ENCODE measurements at regions not wholly inside any gene's neighbourhood (a gene's known extent, or its start where the extent isn't known, plus 50 kb on each side); places are given as distances from the start of the nearest gene placed in this dataset.

DNA sequence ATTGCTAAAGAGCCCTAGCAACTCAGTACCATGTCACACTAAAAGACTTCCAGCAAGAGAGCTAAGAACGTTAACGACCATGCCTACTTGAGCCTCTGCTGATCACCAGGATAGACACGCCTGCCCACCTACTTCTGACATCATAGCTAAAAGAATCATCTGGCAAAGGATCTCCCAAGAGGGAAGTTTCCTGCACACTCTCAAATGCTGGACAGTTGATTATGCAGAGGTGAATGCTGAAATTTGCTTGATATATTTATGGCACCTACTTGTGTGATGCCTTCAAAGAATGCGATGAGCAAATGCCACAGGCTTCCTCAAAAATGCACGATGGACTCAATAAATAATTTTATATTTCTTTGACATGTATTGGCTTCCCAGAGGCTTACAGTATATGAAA lies 113.6 kb downstream of the GALC start:
- no peak for DNase-seq

DNA sequence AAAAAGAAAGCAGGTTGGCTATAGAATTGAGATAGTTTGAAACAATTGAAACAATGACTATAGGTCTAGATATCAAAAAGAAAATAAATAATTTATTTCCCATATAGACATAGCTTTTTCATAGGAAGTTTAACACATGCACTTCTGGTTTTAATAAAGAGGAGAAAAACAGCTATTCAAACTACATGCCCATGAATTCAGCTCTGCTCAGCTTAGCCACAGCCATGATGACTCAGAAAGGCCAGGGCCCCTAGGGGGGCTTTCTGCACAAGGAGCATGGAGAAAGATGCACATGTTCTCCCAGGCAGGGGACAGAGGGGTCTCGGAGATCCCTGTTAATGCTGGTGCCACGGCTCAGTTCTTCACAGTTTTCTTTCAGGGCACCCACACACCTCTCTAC lies 114.0 kb downstream of the GALC start:
- DNase-seq: no peak

- no peak for DNase-seq
These were observed 115.1 kb downstream of the GALC start for GRCh38 chr14:87877877-87878276.

DNA sequence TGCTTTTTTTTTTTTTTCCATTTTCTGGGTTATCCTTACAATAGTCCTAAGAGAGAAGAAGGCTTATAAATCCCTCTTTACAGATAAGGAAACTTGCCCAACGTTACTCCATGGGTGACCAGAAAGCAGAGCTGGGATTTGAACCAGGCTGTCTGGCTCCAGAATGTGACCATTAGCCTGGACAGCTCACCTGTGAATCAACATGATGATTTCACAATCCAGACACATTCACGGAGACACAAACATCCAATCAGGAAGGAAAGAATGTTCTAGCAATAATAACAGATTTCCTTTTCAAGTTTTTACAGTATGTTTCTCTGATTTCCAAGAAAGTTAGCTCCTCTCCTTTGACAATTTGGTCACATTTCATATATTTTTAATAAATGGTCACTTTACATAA lies 118.3 kb downstream of the GALC start:
- DNase-seq: no peak

GRCh38 chr14:87873741-87874140 lies 119.2 kb downstream of the GALC start:
- no peak for DNase-seq

DNA sequence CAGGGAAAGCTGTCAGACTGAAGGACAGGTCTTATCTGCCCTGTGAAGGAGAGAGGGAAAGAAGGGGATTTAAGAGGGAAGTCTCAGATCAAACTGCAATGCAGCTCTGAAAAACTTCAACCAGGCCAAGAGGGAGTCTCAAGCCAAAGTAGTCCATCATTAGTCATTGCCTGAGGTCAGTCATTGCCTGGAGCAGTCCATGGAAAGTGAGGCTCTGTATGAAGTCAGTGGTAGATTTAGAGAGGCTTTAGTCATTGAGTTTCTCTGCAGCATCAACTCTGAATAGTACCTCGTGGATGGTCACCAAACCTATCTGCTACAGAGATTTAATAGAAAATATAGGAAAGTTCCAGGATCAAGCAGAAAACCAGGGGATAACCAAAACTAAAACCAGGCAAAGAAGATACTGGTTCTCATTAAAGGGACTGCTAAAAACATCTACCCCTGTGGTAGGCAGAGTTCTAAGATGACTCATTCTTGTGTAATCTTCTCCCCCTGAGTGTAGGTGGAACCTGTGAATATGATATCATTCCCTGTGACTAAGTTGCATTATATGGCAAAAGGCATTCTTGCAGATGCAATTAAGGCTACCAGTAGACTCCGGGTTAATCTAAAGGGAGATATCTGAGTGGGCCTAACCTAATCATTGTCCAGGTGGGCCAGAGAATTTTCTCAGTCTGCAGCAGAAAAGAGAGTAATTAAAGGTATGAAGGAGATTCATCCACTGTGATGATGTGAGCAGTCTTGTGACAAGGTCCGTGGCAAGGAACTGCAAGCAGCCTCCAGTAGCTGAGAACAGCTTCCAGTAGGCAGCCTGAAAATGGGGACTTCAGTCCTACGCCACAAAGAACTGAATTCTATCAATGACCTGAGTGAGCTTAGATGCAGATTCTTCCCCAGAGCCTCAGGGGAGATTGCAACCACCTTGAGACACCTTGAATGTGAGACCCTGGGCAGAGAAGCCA lies 123.1 kb downstream of the GALC start:
- DNase-seq: no peak

- no peak for DNase-seq
These were observed 124.1 kb downstream of the GALC start for GRCh38 chr14:87868920-87869319.

GRCh38 chr14:87866116-87866515 lies 126.9 kb downstream of the GALC start:
- no peak for DNase-seq

- DNase-seq: no peak
These were observed 128.4 kb downstream of the GALC start for GRCh38 chr14:87864356-87865270.

DNA sequence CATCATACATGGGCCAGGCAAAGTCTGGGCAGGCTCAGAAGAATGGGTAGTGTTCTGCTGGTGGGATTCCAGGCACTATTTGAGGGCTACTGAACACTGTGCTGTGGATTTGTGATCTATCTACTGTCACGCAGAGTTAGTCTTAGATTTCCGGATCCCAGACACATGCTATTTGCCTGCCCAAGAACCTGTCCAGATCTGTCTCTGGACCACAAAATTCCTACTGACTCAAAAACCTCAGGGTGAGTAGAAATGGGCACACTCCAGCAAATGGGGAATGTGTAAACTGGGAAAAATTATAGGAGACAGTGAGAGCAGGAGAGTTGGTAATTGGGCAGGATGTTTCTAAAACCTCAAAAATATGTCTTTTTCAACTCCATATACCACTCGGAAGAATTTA lies 129.9 kb downstream of the GALC start:
- no peak for DNase-seq

DNA sequence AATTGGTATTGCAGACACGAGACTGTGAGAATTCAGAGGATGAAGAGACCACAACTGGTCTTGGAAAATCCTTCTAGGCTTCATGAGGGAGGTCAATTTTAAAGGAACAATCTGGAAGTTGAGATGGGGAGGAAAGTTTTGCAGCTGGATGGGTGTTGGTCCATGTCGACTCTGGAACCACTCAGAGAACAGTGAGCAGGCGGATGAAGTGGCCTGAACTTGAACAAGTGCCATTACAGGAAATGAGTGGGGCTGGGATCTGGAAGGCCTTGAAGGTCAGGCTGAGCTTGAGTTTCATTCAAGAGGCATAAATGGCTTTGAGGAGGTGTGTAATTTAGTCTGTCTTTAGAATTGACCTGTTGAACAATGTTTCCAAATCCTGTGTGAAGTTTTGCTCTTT lies 140.9 kb downstream of the GALC start:
- DNase-seq: no peak

DNA sequence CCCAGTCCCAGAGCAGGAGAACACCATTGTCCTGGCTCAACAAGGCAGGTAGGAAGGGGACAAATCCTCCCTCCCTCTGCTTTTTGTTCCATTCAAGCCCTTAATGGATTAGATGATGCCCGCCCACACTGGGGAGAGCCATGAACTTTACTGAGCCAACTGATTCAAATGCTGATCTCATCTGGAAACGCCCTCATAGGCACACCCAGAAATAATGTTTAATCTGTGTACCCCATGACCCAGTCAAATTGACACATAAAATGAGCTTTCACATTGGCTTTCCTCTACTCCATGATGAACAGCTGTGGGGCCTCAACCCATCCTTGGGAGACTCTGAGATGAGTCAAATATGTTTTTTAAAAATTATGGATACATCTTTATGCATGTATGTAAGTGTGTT lies 141.8 kb downstream of the GALC start:
- DNase-seq: no peak

- no peak for DNase-seq
These were observed 145.7 kb downstream of the GALC start for GRCh38 chr14:87847216-87847755.

DNA sequence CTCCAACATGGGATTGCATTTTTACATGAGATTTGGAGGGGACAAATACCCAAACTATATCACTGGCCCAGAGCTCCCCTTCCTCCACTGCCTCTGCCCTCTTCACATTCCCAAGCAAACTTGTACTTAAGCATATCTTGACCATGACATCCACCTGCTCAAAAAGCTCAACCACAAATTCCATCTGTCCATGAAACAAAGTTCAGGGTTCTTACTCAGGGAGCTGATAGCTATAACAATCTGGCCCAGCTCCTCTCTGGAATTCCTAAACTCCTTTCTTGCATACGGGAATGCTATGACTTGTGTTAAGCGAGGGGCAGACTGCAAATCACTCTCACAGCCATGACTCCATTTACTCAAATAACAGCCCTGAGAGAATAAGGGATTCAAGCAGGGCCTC lies 152.1 kb downstream of the GALC start:
- no peak for DNase-seq

GRCh38 chr14:87838931-87839330 lies 154.1 kb downstream of the GALC start:
- DNase-seq: no peak

- DNase-seq: no peak
These were observed 155.7 kb downstream of the GALC start for GRCh38 chr14:87837296-87837695.

DNA sequence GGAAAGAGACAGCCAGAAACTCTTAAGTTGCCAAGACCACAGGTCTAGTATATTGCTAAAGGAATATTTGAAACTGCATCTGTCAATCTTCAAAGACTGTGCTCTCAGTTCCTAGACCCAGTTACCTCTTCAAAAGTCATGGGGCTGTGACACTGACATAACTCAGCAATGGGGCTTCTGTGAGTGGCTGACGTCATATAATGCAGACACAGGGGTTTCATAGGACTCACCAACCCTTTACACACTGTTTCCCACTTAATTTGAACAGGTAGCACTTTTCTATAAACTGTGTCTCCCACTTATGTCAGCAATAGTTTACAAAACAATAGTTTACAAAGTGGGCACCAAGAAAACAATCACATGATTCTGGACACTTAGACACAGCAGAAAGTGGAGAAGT lies 158.4 kb downstream of the GALC start:
- no peak for DNase-seq

GRCh38 chr14:87833026-87833425 lies 160.0 kb downstream of the GALC start:
- no peak for DNase-seq

- no peak for DNase-seq
These were observed 162.4 kb downstream of the GALC start for GRCh38 chr14:87830443-87831096.

DNA sequence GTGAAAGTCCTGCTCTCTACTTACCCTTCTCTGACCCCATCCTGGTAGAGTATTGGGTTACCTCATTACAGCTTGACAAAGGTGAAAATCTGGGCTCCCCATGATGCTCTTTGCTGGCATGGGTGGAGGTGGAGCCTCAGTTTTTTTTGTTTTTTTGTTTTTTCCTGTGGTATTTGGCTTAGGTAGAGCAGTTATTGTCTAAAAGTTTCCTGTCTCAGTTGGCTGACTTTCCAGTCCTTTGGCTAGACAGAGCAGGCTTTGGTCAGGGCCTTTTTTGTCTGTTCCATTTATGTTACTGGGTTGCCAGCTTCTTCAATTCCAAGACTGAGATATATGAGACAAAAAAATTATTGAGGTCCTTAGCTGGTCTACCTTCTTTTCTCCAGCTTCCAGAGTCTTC lies 163.4 kb downstream of the GALC start:
- DNase-seq: no peak

- DNase-seq: no peak
These were observed 168.7 kb downstream of the GALC start for GRCh38 chr14:87824266-87824665.

GRCh38 chr14:87816416-87816815 lies 176.6 kb downstream of the GALC start:
- DNase-seq: no peak

DNA sequence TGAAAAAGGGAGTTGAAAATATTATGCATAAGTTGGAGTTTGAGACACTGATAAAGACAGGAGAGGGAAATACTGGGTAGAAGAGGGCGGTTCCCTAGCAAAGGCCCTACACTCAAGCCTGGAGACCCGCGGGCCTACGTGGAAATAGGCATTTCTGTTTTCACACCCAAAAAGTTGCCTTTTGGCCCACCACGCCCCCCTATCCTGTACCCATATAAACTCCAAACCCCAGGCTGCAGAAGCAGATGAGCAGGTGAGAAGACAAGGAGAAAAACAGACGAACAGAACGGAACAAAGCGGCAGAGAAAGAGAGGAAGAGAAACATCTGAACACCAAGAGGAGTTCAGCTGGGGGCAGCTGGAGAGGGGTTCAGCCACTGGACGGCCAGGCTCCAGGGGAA lies 177.9 kb downstream of the GALC start:
- no peak for DNase-seq
